ENCODE measurements at regions not wholly inside any gene's neighbourhood (a gene's known extent, or its start where the extent isn't known, plus 50 kb on each side); places are given as distances from the start of the nearest gene placed in this dataset.

DNA sequence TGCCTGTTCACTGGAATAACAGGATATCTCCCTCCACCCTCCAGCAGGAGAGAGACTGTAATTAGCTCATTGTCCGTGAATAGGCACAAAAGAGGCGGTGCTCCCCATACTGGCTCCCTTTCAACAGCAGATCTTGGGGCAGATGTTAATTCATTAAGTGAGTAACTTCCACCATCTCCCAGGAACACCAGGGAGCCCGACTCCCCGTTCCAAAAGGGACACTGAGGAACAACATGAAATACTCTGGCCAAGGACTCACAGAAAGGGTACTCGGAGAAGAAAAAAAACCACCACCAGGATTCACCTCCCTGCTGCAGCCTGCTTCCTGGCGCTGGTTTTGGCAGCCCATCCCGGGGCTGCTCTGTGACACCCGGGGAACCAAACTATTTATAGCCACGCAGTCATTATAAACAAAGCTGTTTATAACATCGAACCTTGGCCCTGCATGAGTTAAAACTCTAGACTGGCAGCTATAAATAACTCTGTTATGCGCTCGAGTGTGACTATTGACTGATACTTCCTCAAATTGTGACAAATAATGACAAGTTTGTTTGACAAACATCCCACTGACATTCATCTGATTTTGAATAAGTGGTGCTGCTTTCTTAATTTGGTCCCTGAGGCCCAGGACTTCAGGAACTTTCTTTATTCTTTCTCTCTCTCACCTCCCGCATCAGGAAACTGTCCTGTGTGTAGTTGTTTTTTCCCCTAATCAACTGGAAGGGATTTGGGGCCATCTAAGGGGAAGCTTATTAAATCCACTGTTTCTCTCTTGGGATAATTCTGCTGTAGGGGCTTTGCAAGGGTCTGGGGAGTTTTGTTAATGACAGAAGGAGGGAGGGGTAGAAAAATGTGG lies 521.6 kb downstream of the CD83 start:
- TF ChIP-seq CTCF (IDR thresholded peaks at IDR 0.05): no peak
- H3K4me3 ChIP-seq: peak overlapping the region; percentile 44
- no peak overlapping the region for H3K27ac ChIP-seq
- no peak for DNase-seq (ENCODE audit: low spot score)

- DNase-seq (ENCODE audit: low spot score): no peak
- H3K27ac ChIP-seq: no peak overlapping the region
- no peak overlapping the region for H3K4me3 ChIP-seq
- no peak for TF ChIP-seq CTCF (IDR thresholded peaks at IDR 0.05)
These were observed 522.5 kb downstream of the CD83 start for GRCh38 chr6:14639983-14640599.

- TF ChIP-seq CTCF (IDR thresholded peaks at IDR 0.05): no peak
- no peak for DNase-seq (ENCODE audit: low spot score)
- H3K27ac ChIP-seq: no peak overlapping the region
- H3K4me3 ChIP-seq: no peak overlapping the region
These were observed 523.1 kb downstream of the CD83 start for GRCh38 chr6:14640631-14641030.

DNA sequence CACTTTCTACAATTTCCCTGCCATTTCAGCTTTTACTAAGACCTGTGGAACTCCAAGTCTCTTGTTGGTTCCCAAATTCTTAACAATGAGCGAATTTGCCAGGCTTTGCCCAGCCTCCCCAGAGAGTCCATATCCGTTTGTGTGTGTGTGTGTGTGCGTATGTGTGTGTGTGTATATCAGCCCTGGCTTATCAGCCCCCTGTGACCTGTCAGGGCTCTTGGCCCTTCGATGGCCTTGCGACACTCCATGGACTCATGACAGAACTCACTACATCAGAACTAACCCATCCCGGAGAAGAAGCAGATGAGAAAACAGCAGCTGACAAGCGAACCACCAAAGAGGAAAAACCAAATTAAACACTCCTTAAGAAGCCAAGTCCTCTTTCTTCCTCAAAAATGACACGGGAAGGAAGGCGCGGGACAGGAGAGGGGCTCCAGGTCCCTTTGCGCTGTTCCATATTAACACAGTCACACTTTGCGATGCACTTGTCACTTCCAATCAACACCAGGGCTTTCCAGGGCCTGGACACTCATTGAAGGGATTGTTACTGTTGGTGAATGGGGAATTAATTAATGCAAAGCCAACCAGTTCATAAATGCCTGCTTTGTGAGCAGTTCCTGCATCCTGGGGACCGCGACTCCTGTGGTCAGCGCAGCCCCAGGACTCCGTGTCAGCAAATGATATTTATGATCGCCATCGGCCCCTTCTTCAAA lies 524.0 kb downstream of the CD83 start:
- Histone ChIP-seq H3K4me3 (no peak overlapping the region), H3K27ac (no peak overlapping the region)
- no peak for DNase-seq (ENCODE audit: low spot score)
- TF ChIP-seq CTCF (IDR thresholded peaks at IDR 0.05): no peak

DNA sequence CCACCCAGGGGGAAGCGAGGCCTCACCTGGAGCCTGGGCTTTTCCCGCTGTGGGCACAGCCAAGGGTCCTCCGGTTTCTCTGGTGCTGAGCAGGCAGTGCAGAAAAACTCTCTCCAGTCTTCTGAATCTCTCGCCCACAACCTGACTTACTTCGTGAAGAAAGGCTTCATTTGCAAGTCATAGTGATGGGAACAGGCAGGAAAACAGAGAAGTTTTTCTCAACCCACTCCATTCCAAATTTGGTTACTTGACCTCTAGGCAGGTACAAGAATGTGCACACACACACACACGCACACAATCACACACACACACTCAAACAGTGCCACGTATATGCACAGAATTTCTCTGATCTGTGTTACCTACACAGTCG lies 524.5 kb downstream of the CD83 start:
- DNase-seq (ENCODE audit: low spot score): no peak
- TF ChIP-seq CTCF (IDR thresholded peaks at IDR 0.05): no peak
- Histone ChIP-seq H3K4me3 (no peak overlapping the region), H3K27ac (no peak overlapping the region)

- Histone ChIP-seq H3K27ac (no peak overlapping the region), H3K4me3 (no peak overlapping the region)
- DNase-seq (ENCODE audit: low spot score): no peak
- no peak for TF ChIP-seq CTCF (IDR thresholded peaks at IDR 0.05)
These were observed 525.3 kb downstream of the CD83 start for GRCh38 chr6:14642842-14643241.

All from coronary artery (tissue), 2 donors.